ENCODE measurements at regions not wholly inside any gene's neighbourhood (a gene's known extent, or its start where the extent isn't known, plus 50 kb on each side); places are given as distances from the start of the nearest gene placed in this dataset.

DNA sequence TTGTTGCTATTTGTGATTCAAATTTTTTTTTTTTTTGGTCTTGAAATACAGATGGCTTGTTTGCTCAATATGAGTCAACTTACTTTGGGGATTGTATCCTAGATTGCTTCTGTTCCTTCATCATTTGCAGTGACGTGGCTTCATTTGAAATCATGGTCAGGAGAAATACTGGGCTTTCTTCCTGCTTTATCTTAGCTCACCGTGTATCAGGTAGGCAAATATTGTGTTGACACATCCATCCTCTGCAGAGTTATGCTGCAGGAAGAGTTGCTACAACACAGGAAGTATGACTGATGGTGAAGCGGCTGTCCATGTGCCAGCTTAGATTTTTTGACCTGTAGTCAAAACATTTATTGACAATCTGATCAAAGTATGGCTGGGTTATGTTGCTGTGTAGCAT lies 232.2 kb downstream of the C4orf33 start:
- Histone ChIP-seq H3K9me3 (ENCODE audit: control insufficient read depth, low read length) (no peaks in the 10 kb centered on the region), H3K36me3 (ENCODE audit: control insufficient read depth, insufficient read depth, low read length) (no peaks in the 10 kb centered on the region), H3K27me3 (ENCODE audit: control insufficient read depth, insufficient read depth, low read length) (no peaks in the 10 kb centered on the region), H3K4me3 (ENCODE audit: low read depth, low read length) (no peak overlapping the region), H3K27ac (no peak overlapping the region), H3K79me2 (no peaks in the 10 kb centered on the region), H3K4me2 (ENCODE audit: low read length) (no peak overlapping the region), H2AFZ (no peak overlapping the region), H3K9ac (no peak overlapping the region), H3K4me1 (no peaks in the 10 kb centered on the region)
- no peak for TF ChIP-seq CTCF (IDR thresholded peaks at IDR 0.05)

GRCh38 chr4:129334136-129334535 lies 238.2 kb downstream of the C4orf33 start:
- Histone ChIP-seq H3K4me2 (ENCODE audit: low read length) (no peak overlapping the region), H3K4me3 (ENCODE audit: low read depth, low read length) (no peak overlapping the region)
- TF ChIP-seq CTCF (IDR thresholded peaks at IDR 0.05) = no peak

DNA sequence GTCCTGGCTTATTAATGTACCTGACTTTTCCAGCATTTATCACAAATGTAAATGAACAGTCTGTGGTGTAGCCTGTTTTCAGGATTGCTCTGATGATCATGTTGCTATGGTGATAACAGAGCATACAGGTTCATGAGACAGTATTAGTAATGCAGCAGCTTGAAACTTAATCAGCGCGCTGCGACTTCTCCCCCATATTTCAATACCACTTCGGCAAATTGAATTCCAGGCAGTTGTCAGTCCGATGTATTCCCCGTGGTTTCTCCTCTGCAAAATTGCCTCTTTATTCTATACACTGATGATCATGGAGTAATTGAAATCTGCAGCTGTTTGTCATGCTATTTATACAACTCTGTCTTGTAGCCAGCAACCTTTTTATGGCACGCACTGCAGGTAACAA lies 239.3 kb downstream of the C4orf33 start:
- Histone ChIP-seq H3K9ac (no peak overlapping the region), H3K36me3 (ENCODE audit: control insufficient read depth, insufficient read depth, low read length) (no peaks in the 10 kb centered on the region), H2AFZ (no peak overlapping the region), H3K4me1 (no peaks in the 10 kb centered on the region), H3K4me2 (ENCODE audit: low read length) (no peak overlapping the region), H3K79me2 (no peaks in the 10 kb centered on the region), H3K27ac (no peak overlapping the region), H3K4me3 (ENCODE audit: low read depth, low read length) (no peak overlapping the region), H3K27me3 (ENCODE audit: control insufficient read depth, insufficient read depth, low read length) (no peaks in the 10 kb centered on the region), H3K9me3 (ENCODE audit: control insufficient read depth, low read length) (no peaks in the 10 kb centered on the region)
- no peak for TF ChIP-seq CTCF (IDR thresholded peaks at IDR 0.05)

More at GRCh38 chr4:129334136-129334535, 238.2 kb downstream of the C4orf33 start:
- Histone ChIP-seq H3K79me2 (no peaks in the 10 kb centered on the region), H3K9me3 (ENCODE audit: control insufficient read depth, low read length) (no peaks in the 10 kb centered on the region), H2AFZ (no peak overlapping the region), H3K9ac (no peak overlapping the region), H3K36me3 (ENCODE audit: control insufficient read depth, insufficient read depth, low read length) (no peaks in the 10 kb centered on the region), H3K4me1 (no peaks in the 10 kb centered on the region), H3K27ac (no peak overlapping the region), H3K27me3 (ENCODE audit: control insufficient read depth, insufficient read depth, low read length) (no peaks in the 10 kb centered on the region)

- no peak for TF ChIP-seq CTCF (IDR thresholded peaks at IDR 0.05)
- Histone ChIP-seq H3K9ac (no peak overlapping the region), H3K36me3 (ENCODE audit: control insufficient read depth, insufficient read depth, low read length) (no peaks in the 10 kb centered on the region), H3K4me1 (no peaks in the 10 kb centered on the region), H3K27me3 (ENCODE audit: control insufficient read depth, insufficient read depth, low read length) (no peaks in the 10 kb centered on the region), H3K79me2 (no peaks in the 10 kb centered on the region), H3K27ac (no peak overlapping the region), H3K4me3 (ENCODE audit: low read depth, low read length) (no peak overlapping the region), H2AFZ (no peak overlapping the region), H3K9me3 (ENCODE audit: control insufficient read depth, low read length) (no peaks in the 10 kb centered on the region), H3K4me2 (ENCODE audit: low read length) (no peak overlapping the region)
These were observed 239.9 kb downstream of the C4orf33 start for GRCh38 chr4:129335818-129336217.

- no peak overlapping the region for H3K4me3 ChIP-seq (ENCODE audit: low read depth, low read length)
- H3K9ac ChIP-seq = no peak overlapping the region
- no peak for TF ChIP-seq CTCF (IDR thresholded peaks at IDR 0.05)
- no peak overlapping the region for H2AFZ ChIP-seq
- H3K9me3 ChIP-seq (ENCODE audit: control insufficient read depth, low read length) = no peaks in the 10 kb centered on the region
- H3K4me1 ChIP-seq = no peaks in the 10 kb centered on the region
- H3K79me2 ChIP-seq = no peaks in the 10 kb centered on the region
- H3K36me3 ChIP-seq (ENCODE audit: control insufficient read depth, insufficient read depth, low read length) = no peaks in the 10 kb centered on the region
- no peaks in the 10 kb centered on the region for H3K27me3 ChIP-seq (ENCODE audit: control insufficient read depth, insufficient read depth, low read length)
- no peak overlapping the region for H3K4me2 ChIP-seq (ENCODE audit: low read length)
- H3K27ac ChIP-seq = no peak overlapping the region
These were observed 240.7 kb downstream of the C4orf33 start for GRCh38 chr4:129336457-129337227.
